HG02798 (cell line): ENCODE measurements at regions not wholly inside any gene's neighbourhood (a gene's known extent, or its start where the extent isn't known, plus 50 kb on each side); places are given as distances from the start of the nearest gene placed in this dataset.

ENCODE experiments used
- ATAC-seq: cut with Tn5 transposase; IDR thresholded peaks from one replicate; pipeline ENCODE4 v1.9.1; 2021; ENCODE audit warnings: mild to moderate bottlenecking; ENCODE audit not compliant: unreplicated experiment, poor library complexity

GRCh38 chr6:121800047-121800446, 364.6 kb downstream of the GJA1 start:
- no peak for ATAC-seq

DNA sequence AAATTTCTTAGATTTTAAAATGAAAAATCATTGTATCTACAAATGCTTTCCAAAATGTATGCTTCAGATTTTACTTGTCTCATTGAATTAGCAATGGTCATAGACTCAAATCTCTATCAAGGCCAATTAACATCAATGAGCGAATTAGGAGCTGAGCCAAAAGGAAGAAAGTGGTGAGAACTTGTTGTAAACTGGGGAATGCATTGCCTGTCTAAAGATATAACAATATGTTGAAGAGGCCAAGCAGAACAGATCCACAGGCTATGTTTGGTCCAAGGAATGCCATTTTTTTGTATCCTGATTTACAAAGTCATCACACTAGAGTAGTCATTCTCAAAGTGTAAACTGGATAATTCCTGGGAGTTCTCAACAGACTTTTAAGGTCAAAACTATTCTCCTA, 370.7 kb downstream of the GJA1 start:
- ATAC-seq, result no peak

- no peak for ATAC-seq
Observed at GRCh38 chr6:121809211-121809610, 373.8 kb downstream of the GJA1 start.

DNA sequence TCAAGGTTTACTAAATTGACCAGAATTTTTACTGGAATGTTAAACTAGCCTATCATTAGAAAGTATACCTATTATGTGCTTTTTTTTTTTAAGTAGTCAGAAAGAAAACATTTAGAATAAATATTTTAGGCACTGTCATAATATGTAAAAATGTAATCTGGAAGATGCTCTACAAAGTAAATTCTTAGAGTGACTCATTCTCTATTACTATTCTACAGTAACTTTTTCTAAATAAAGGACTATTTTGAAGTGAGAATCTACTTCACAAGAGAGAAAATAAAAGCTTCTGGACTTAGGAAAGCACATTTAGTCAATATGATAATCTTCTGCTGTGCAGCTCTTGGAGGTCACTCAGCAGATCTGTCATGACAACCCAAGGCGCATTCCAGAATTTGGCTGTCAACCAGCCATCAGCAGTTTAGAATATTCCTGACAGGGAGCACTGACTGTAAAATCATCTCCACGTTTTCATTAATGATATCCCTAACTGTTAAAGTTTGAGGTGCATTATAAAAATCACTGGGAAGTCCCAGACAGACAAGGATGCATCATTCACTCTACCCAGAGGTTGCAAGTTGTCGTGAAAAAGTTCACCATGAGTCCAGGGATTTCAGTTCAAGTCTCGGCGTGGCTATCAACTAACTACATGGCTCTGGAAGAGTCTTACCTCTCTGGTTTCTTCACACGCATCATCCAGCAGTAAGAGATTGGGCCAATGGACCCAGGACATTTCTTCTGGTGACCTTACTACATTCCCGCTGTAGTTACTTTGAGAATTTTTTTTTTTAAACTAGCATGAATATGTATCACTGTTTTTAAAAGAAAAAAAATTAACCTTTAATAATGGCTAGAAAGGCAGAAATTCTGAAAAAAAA, 374.9 kb downstream of the GJA1 start:
- no peak for ATAC-seq

- ATAC-seq, result no peak
Observed at GRCh38 chr6:121811106-121811505, 375.7 kb downstream of the GJA1 start.

- ATAC-seq, result no peak
Observed at GRCh38 chr6:121816361-121816760, 380.9 kb downstream of the GJA1 start.

DNA sequence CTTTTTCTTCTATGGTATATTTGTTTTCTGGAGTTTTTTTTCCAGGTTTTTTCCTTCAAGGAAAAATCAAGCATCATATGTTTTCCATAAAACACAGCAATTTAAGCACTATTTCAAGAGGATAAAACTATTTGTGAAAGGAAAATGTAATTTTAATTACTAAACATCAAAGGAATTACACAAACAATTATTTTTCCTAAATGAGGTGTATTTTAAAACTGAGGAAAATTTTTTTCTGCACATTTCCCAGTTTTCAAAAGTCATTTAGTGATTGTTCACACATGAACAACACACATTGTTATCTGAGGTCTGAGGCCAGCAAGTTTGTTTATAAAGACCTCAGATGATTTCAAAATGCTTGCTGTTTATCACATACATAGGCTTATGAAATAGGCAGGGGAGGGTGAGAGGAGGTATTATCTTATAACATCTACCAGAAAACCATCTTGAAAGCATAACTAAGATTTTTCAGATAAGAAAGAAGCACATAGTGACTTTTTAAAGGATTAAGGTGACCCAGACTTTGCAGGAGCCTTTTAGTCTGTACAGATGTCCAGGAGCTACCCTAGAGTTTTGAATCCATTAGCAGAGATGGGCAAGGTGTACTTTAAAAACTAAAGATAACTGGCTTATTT, 381.6 kb downstream of the GJA1 start:
- ATAC-seq, result no peak

DNA sequence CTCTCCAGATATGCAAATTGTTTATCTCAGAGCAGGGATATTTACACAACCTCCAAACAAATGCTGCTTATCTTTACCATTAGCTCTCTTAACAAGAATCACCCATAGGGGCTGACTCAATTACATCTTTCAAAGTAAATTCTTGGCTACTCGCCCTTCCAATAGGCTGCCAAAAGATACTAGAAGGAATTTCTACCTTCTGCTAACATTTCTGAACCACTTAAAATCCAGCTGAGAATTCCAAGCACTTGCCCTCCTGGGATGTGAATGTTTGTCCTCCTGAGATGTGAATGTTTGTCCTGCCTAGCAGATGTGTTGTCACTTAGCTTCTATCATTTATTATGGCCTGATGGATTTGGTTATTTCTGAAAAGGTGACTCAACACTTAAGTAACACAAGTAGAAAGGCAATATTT, 388.0 kb downstream of the GJA1 start:
- no peak for ATAC-seq

DNA sequence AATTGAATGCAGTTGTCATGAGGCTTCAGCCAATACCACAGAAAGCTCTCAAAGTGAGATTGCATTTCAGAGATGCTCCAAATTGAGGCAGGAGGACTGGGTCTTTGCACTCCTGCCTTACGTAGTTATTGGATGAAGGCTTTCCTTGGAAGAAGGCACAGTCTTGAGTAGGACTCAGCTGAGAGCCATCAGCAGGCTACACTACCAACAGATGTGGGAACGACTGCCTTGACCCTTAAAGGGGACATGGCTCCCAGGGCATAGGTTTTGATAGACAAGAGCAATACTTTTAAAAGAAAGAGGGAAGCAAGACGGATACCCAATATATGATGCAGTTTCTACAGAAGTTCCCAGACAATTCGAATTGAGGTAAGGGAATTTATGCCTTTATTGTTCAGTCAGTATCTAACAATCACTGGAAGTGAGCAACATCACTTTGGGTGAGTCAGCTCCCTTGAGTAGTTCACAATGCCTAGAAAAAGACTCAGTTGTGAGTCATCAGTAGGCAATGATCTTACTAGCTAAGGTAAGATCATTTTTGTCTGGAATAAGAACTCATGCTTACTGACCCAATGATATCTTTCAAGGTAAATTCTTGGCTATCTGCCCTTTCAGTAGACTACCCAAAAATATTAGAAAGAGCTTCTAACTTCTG, 390.8 kb downstream of the GJA1 start:
- no peak for ATAC-seq

- ATAC-seq, result no peak
Observed at GRCh38 chr6:121828146-121828886, 392.9 kb downstream of the GJA1 start.

DNA sequence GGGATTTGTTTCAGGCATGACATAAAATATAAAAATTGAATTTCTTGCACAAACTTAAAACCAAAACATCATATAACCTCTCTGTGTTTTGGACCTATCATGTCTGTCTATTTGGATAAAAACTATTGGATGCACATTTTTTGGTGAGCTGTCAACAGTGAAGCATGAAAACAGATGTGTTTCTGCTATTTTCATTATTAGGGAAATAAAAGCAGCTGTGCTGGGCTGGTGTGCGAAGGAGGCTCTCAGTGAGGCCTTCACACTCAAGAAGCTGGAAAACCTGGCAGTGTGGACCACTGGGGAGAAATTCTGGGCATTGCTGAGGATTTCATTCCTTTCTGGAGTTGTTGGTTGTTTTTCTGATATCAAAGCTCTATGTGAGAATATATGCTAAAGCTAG, 395.3 kb downstream of the GJA1 start:
- ATAC-seq, result no peak

DNA sequence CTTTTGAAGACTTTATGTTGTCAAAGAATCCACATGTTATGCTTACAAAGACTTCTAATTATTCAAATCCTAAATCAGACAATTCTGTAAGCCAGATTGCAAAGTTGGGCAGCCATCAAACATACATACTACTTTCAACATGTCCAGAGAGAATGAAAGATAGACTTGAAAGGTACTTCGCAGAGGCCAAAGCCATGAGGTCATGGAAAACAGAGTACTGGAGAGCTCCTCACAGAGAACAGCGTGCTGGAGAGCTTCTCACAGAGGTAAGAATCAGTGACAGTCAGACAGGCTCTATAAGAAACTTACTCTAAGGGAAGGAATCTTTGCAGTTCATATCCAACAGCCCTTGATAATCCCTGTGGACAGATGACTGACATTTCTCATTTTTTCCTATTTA, 400.2 kb downstream of the GJA1 start:
- ATAC-seq, result no peak

GRCh38 chr6:121837545-121838229, 402.2 kb downstream of the GJA1 start:
- no peak for ATAC-seq

DNA sequence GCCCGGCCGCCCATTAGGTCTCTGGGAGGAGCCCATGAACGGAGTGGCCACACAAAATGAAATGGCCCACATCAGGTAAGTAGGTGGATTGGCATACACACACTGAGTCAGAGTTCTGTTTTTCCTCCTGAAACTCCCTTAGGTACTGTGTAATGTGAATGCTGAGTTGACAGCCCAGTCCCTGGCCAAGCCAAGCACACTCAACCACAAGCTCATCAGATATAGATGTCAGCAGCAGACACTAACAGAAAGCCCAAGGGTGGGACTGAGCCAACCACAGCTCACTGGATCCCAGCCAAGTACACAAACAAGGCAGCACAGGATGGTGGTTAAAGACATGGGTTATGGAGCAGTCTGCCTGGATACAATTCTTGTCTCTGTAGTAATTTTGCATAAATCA, 403.4 kb downstream of the GJA1 start:
- ATAC-seq, result no peak

DNA sequence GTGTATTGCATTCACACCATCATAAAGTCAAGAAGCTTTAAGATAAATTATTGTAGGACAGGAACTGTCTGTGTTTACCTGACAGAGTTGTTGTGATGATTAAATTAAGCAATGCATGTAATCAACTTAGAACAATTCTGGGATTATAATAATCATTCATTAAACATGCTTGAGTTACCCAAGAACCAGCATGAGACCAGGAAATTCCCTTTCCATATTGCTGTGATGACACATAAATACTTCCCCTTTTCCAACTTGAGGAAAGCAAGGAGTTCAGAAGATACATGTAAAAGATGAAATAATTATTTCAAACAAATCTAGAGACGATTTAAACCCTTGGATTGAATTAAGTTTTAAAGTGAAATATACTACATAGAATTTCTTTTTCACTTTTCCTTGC, 404.4 kb downstream of the GJA1 start:
- no peak for ATAC-seq

DNA sequence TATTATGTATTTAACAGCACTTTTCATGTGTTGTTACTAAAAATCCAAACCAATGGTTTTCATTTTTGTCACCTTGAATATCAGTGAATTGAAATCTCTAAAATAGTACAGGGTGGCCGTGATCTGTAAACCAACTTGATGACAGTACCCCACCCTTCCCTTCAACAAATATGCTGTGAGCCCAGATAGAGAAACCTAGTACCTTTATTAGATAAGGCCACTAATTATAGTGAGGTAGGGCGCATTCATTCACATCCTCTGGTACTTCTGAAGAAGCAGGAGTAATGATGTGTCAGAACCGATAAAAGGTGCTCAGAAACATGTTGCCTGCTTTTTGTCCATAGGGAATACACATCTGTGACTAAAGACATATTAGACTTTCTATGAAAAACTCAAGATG, 409.5 kb downstream of the GJA1 start:
- ATAC-seq, result no peak

DNA sequence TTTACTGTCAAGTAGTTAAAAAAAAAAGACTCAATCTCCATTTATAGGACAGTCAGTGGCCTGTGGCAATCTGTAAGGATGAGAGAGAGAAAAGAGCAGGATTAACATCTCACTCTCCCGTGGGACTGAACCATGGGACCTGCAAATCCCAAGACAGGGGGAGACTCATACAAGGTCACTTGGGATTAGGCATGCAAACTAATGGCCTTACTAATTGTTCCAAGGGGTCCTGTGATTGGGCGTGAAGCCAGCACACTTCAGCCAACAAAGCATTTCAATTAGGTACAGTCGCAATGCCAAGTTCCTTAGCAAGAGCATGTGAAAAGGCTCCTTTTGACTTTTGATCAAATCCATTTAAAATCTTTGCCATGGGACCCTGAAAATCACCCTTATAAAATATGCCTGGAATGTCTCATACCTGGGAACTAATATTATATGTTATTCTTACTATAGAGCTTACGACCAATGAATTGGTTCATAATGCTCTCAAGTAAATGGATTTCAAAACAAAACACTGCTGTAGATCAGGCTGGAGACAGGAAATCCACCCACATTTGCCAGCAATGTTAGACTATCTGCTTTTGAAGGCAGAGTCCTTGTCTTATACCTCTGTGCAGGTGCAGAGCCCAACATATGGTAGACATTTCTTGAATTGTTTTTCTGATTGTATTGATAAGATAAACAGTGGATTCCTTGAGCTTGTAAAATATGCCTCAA, 412.5 kb downstream of the GJA1 start:
- ATAC-seq, result no peak

DNA sequence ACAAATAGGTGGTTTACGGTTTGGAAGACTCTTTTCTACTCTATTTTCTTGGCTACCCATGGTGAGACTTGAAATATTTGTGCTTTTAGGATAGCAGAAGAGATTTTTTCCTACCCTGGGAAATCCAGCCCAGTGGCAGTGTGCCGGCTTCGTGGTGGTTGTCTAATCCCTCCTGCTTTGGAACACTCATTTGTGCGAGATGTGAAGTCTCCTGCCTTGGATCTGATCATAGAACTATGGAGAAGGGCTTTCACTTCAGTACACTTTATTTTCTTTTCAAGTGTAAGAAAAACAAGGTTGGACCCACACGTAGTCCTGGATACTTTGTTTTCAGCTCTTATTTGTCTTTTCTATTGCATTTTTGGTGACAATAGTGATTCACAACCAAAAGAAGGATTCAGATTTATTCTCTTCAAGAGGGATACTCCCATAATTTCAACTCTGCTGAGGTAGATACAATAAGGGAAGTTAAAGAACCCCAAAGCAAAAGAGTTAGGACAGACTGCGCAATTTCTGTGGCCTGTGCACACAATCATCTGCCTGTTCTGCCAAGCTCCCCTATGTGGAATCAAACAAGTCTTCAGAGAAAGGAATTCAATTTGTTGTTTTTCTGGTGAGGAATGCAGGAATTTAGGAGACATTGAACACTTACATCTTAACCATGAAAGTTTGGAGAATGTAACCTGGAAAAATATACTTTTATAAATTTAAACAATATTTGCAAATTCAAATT, 413.2 kb downstream of the GJA1 start:
- no peak for ATAC-seq

- ATAC-seq, result peak; percentile 92
Observed at GRCh38 chr6:121849477-121849876, 414.0 kb downstream of the GJA1 start.
